ENCODE measurements at regions not wholly inside any gene's neighbourhood (a gene's known extent, or its start where the extent isn't known, plus 50 kb on each side); places are given as distances from the start of the nearest gene placed in this dataset.

- TF ChIP-seq CTCF (conservative IDR thresholded peaks at IDR 0.05; ENCODE audit: low read depth in 2 of 2) (no peak), POLR2AphosphoS5 (IDR thresholded peaks at IDR 0.05; ENCODE audit: low read depth) (no peak), JUNB (IDR thresholded peaks at IDR 0.05; ENCODE audit: unreplicated experiment) (no peak), EZH2 (IDR thresholded peaks at IDR 0.05; ENCODE audit: low read depth, unreplicated experiment) (no peak), EZH2phosphoT487 (IDR thresholded peaks at IDR 0.05; ENCODE audit: unreplicated experiment) (no peak), CREB1 (CRISPR knock-in tag; IDR thresholded peaks at IDR 0.05; ENCODE audit: low read depth) (no peak), STAT1 (IDR thresholded peaks at IDR 0.05; ENCODE audit: unreplicated experiment) (no peak), NANOG (IDR thresholded peaks at IDR 0.05; ENCODE audit: borderline replicate concordance) (no peak), ZNF331 (CRISPR knock-in tag; IDR thresholded peaks at IDR 0.05; ENCODE audit: low read depth) (no peak), ZNF114 (CRISPR knock-in tag; IDR thresholded peaks at IDR 0.05) (no peak)
- TF ChIP-seq, protein P1, sequence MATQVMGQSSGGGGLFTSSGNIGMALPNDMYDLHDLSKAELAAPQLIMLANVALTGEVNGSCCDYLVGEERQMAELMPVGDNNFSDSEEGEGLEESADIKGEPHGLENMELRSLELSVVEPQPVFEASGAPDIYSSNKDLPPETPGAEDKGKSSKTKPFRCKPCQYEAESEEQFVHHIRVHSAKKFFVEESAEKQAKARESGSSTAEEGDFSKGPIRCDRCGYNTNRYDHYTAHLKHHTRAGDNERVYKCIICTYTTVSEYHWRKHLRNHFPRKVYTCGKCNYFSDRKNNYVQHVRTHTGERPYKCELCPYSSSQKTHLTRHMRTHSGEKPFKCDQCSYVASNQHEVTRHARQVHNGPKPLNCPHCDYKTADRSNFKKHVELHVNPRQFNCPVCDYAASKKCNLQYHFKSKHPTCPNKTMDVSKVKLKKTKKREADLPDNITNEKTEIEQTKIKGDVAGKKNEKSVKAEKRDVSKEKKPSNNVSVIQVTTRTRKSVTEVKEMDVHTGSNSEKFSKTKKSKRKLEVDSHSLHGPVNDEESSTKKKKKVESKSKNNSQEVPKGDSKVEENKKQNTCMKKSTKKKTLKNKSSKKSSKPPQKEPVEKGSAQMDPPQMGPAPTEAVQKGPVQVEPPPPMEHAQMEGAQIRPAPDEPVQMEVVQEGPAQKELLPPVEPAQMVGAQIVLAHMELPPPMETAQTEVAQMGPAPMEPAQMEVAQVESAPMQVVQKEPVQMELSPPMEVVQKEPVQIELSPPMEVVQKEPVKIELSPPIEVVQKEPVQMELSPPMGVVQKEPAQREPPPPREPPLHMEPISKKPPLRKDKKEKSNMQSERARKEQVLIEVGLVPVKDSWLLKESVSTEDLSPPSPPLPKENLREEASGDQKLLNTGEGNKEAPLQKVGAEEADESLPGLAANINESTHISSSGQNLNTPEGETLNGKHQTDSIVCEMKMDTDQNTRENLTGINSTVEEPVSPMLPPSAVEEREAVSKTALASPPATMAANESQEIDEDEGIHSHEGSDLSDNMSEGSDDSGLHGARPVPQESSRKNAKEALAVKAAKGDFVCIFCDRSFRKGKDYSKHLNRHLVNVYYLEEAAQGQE (IDR thresholded peaks at IDR 0.05; ENCODE audit: unreplicated experiment), result no peak
- TF ChIP-seq, protein P2, sequence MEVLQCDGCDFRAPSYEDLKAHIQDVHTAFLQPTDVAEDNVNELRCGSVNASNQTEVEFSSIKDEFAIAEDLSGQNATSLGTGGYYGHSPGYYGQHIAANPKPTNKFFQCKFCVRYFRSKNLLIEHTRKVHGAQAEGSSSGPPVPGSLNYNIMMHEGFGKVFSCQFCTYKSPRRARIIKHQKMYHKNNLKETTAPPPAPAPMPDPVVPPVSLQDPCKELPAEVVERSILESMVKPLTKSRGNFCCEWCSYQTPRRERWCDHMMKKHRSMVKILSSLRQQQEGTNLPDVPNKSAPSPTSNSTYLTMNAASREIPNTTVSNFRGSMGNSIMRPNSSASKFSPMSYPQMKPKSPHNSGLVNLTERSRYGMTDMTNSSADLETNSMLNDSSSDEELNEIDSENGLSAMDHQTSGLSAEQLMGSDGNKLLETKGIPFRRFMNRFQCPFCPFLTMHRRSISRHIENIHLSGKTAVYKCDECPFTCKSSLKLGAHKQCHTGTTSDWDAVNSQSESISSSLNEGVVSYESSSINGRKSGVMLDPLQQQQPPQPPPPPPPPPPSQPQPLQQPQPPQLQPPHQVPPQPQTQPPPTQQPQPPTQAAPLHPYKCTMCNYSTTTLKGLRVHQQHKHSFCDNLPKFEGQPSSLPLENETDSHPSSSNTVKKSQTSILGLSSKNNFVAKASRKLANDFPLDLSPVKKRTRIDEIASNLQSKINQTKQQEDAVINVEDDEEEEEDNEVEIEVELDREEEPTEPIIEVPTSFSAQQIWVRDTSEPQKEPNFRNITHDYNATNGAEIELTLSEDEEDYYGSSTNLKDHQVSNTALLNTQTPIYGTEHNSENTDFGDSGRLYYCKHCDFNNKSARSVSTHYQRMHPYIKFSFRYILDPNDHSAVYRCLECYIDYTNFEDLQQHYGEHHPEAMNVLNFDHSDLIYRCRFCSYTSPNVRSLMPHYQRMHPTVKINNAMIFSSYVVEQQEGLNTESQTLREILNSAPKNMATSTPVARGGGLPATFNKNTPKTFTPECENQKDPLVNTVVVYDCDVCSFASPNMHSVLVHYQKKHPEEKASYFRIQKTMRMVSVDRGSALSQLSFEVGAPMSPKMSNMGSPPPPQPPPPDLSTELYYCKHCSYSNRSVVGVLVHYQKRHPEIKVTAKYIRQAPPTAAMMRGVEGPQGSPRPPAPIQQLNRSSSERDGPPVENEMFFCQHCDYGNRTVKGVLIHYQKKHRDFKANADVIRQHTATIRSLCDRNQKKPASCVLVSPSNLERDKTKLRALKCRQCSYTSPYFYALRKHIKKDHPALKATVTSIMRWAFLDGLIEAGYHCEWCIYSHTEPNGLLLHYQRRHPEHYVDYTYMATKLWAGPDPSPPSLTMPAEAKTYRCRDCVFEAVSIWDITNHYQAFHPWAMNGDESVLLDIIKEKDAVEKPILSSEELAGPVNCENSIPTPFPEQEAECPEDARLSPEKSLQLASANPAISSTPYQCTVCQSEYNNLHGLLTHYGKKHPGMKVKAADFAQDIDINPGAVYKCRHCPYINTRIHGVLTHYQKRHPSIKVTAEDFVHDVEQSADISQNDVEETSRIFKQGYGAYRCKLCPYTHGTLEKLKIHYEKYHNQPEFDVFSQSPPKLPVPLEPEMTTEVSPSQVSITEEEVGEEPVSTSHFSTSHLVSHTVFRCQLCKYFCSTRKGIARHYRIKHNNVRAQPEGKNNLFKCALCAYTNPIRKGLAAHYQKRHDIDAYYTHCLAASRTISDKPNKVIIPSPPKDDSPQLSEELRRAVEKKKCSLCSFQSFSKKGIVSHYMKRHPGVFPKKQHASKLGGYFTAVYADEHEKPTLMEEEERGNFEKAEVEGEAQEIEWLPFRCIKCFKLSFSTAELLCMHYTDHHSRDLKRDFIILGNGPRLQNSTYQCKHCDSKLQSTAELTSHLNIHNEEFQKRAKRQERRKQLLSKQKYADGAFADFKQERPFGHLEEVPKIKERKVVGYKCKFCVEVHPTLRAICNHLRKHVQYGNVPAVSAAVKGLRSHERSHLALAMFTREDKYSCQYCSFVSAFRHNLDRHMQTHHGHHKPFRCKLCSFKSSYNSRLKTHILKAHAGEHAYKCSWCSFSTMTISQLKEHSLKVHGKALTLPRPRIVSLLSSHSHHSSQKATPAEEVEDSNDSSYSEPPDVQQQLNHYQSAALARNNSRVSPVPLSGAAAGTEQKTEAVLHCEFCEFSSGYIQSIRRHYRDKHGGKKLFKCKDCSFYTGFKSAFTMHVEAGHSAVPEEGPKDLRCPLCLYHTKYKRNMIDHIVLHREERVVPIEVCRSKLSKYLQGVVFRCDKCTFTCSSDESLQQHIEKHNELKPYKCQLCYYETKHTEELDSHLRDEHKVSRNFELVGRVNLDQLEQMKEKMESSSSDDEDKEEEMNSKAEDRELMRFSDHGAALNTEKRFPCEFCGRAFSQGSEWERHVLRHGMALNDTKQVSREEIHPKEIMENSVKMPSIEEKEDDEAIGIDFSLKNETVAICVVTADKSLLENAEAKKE (CRISPR knock-in tag; IDR thresholded peaks at IDR 0.05), result no peak
- TF ChIP-seq, protein P3, sequence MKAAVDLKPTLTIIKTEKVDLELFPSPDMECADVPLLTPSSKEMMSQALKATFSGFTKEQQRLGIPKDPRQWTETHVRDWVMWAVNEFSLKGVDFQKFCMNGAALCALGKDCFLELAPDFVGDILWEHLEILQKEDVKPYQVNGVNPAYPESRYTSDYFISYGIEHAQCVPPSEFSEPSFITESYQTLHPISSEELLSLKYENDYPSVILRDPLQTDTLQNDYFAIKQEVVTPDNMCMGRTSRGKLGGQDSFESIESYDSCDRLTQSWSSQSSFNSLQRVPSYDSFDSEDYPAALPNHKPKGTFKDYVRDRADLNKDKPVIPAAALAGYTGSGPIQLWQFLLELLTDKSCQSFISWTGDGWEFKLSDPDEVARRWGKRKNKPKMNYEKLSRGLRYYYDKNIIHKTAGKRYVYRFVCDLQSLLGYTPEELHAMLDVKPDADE (IDR thresholded peaks at IDR 0.05), result no peak
Observed at GRCh38 chr10:42996588-42996987, 80.3 kb upstream of the RET start.
